Fibroblast of skin of right quadriceps (primary cell): ENCODE measurements at regions not wholly inside any gene's neighbourhood (a gene's known extent, or its start where the extent isn't known, plus 50 kb on each side); places are given as distances from the start of the nearest gene placed in this dataset.
"Not testable (repeated sequence)": the region's sequence is repeated elsewhere in the genome, so short reads cannot be mapped to it uniquely, and the experiment has no call there.

Experiments
- DNase-seq: peaks from one replicate; pipeline ENCODE4 v3.0.0-alpha.2; 2013

DNA sequence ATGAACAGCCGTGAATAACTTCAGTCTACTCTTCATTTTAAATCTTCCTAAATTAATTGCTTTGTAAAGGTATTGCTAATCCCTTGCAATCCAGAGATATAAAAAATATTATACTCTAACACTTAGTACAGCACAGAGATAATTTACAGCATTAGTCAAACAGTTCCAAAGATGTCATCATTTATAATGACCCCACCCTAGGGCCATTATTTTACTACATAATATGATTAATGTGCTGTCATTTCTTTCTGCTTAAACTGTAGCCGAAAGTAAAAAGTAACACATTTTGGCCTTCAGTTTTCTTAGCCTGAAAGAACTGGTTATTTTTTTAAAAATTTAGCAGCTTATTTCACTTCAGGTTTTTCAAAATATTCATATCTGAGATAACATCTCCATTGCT, 256.3 kb upstream of the RFC3 start:
- no peak for DNase-seq

DNA sequence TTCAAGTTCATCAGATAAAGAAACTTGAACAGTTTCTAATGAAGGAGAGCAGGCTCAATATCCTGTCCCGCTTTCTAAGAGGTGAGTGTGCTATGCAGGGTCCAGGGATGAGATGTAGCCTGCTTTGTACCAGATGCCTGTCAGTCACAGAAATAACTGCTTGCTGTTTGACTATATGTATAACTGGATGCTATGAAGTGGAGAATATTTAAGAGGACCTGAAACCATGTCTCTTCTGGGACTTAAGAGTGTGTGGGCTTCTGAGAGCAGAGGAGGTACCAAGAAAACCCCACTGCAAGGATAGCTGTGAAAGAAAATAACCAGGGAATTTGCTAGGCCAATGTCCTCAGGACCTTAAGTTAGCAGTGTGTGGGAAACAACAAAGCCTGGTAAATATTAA, 246.3 kb upstream of the RFC3 start:
- no peak for DNase-seq

DNA sequence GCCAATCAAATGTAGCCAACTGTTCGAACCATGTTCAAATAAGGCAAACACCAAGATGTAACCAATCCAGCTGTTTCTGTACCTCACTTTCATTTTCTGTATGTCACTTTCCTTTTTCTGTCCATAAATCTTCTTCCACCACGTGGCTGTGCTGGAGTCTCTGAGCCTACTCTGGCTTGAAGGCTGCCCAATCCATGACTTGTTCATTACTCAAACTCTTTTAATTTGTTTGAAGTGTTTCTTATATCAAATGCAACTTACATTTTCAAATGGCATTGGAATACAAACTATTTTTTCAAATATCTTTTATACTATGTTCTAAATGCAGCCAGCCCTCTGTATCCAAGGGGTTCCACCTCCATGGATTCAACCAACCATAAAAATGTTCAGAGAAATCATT, 245.6 kb upstream of the RFC3 start:
- DNase-seq = not testable (repeated sequence)

DNA sequence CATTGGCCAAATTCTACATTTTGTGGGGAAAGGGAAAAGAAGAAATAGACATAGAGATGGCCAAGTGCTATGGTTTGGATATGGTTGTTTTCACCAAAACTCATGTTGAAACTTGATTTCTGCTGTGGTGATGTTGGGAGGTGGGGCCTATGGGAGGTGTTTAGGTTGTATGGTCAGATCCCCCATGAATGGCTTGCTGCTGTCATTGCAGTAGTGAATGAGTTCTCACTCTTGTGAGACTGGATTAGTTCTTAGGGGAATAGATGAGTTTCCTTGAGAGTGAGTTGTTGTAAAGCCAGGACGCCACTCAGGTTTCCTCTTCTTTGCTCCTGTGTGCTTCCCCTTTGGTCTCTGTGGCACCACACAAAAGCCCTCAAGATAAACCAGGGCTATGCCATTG, 242.6 kb upstream of the RFC3 start:
- DNase-seq = no peak

DNA sequence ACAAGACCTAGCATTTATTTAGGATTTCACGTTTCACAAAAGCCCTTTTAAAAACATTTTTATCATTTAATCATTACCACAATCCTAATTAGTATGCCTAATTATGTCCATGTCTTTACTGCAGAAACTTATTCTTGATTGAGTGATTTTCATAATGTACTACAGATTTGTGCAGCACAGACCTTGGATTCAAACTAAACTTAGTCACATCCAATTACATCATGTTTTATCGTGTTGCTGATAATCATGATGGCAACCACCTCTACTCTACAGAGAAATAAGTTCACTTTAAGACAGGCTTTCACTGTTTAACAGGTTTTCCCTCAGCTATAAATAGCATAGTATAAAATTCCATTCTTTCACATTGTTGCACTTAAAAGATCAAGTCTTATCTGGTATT, 240.9 kb upstream of the RFC3 start:
- DNase-seq = no peak

DNA sequence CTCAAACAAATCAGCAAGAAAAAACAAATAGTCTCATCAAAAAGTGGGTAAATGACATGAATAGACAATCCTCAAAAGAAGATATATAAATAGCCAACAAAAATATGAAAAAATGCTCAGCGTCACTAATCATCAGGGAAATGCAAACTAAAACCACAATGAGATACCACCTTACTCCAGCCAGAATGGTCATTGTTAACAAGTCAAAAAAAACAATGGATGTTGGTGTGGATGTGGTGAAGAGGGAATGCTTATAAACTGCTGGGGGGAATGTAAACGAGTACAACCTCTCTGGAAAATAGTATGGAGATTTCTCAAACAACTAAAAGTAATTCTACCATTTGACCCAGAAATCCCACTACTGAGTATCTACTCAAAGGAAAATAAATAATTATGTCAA, 239.2 kb upstream of the RFC3 start:
- DNase-seq = no peak

DNA sequence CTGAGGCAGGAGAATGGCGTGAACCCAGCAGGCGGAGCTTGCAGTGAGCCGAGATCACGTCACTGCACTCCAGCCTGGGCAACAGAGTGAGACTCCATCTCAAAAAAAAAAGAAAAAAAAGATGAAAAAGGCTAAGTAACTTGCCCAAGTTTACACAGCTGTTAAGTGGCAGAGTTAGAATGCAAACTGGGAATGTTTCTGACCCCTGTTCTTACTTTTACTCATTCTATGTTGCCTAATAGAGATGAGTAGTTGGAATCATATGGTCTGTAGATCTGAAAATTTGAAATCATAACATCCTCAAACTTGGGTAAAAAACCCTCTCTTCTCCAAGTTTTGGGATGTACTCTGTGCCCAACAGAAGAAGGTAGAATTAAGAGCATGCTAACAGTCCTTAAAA, 235.8 kb upstream of the RFC3 start:
- DNase-seq = no peak

DNA sequence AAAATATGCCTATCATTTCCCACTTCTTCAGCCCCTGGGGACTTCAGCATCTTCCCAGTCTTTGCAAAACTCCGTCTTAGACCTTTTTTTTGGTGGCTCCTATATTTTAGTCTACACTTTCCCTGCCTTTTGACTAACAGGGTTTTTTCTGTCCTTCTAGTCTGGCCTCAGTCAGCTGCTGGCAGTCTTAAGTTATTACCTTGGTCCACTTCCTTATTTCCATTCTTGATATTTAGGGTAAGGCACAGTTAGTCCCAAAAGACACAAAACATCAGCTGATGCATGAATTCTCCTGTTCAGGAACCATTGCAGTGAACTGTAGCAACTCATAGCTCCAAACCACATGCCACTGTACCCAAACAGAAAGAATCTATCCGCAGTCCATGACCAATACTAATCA, 234.6 kb upstream of the RFC3 start:
- DNase-seq = no peak

DNA sequence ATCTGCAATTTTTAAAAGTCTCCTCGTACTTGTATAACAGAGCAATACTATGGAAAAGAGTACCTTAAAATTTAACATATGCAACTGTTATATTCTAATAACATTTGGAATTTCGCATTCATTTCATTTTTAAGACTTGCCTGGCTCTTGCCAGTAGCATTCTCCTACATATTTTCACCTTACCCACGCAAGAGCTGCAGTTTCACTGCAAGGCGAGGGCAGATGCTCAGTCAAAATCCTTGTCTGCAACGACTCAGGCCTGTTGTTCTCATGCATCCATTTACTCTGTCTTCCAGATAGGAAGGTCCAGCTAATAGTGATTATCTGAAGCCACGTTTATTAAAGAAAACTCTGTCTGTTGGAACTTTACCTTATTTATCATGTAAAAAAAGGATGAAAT, 227.0 kb upstream of the RFC3 start:
- DNase-seq = no peak

DNA sequence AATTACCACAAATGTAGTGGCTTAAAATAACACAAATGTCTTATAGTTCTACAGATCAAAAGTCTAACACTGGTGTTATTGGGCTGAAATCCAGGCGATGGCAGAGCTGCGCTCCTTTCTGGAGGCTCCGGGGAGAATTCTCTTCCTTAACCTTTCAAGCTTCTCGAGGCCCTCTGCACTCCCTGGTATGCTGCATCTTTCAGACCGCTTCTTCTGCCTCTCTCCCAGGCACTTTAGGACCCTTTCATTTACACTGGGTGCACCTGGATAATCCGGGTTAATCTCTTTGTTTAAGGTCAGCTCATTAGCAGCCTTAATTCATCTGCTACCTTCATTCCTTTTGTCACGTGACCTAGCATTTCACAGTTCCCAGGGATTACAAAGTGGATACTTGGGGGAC, 211.3 kb upstream of the RFC3 start:
- no peak for DNase-seq

DNA sequence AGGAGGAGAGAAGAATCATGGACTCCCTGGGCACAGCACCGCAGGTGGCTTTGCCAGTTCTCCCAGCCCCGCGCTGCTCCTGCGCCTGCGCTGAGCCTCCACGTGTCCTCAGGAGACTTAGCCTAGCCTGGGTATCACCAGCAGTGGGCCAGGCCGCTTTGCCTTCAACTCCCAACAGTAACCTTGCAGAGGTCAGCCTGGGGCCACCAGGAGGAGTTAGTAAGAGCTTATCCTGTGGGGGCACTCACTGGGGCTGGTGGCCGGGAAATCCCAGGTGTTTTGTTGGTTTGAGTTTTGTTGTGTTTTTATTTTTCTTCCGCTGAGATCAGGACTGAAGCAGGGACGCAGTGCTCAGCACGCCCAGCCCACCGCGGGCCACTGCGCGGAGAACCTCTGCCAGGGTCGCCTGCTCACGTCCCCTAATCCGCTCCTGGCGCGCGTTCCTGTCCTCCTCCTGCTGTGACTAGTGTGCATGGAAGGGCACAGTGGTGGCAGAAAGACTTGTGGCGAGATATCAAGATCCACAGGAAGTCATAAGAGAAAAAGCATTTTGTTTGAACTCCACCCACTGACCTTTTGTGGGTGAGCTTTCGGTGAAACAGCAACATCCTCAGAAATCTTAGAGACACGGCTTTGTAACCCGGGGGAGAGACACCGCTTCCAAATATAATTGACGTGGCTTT, 207.4 kb upstream of the RFC3 start:
- DNase-seq = no peak

DNA sequence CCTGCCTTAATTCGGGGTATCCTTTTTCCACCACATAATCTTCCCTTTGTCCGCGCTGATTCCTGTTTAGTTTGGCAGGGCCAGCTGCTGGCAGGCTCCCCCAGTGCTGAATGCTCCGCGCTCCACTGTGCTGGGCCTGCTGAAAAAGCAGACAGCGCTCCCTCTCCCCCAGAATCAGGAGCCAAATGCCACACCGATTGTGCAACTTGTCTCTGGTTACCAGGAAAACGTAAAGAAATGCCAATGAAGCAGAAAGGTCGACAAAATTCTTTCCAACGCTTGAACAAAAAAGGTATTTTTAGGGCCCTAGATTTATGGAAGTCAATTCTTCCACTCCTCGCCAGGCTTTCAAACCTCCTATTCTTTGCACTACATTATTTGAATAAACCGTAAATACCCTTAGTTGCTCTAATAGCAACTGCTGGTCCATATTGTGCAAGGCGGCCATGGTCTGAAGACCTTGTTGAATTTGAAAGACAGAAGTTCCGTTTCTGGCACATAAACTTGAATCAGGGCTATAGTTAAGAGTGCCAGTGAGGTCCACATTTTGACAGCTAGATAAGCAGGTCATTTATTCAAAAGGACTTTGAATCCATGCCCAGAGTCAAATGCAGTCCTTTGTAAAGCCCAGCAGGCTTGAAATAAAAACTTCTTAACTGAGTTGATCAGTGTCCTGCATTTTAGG, 206.7 kb upstream of the RFC3 start:
- DNase-seq = peak; percentile 14

DNA sequence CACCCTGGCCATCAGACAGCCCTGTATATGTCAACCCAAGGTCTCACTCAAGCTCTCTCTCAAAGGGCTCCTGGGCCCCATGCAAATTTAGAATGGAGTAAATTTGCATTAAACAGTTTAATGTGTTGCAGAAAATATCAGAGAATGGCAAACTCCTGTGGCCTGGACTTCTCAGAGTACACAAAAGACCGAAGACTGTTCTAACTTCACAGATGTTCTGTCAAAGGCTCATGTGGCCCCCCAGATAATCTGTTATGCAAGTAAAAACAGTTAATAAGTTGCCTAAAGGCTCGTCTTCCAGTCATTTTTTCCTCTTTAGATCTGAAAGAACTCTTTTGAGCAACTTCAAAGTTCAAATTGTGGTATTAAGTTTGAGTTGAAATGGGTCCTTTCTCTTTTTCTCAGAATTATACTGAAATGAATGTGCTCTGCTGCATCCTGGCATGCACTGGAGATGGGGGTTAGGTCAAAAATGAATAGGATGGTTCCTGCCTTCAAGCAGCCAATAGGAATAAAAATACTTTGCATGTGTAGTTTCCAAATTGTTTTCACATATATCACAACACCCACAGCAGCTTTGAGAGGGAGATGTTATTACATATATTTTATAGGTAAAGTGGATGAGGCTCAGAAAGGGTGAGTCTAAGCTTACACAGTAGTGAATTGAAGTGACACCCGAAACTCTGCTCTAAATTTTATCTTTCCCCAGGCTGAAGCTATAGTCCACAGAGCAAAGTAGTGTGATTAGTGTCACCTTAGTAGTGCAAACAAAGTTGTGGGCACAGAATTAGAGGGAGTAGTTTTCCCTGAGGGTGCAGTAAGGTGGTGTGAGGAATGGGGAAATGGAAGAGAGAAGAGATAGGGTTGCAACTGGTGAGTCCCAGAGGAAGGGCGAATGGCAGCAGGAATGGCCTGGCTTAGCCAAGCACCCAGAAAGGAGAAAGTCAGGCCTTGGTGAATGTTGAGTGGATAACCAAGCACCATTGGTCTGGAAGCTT, 205.0 kb upstream of the RFC3 start:
- no peak for DNase-seq

DNA sequence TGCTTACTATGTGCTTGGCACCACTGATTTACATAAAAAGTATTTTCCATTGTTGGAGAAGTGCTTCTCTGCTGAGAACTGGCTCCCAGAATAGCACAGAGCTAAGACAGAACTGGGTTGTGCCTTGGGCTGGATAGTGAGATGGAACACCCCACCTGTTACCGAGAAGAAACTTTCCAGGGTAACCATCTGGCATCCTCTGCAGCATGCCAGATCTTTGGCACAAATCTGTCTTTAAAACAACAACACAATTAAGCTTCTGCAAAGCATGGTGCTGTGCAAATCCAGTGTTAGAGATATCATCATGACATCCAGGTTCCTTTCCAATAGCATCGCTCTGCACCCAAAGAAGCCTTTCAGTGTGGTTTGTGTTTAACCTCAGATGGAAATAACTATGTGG, 202.5 kb upstream of the RFC3 start:
- DNase-seq = no peak

DNA sequence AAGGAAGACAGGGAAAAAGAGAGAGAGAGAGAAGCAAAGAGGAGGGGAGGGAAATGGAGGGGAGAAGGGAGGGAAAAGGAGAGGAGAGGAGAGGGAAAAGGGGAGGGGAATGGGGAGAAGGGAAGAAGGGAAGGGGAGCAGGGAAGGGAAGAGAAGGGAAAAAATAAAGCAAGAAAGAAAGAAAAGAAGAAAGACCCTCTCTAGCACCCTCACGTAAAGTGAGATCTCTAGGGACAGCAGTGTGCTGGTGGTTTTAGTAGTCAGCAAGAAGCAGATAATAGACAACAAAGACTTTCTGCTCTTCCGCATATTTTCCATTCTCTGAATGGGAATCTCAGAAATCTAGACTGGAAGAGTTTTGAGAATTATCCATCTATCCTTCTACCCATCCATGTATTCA, 201.8 kb upstream of the RFC3 start:
- no peak for DNase-seq

DNA sequence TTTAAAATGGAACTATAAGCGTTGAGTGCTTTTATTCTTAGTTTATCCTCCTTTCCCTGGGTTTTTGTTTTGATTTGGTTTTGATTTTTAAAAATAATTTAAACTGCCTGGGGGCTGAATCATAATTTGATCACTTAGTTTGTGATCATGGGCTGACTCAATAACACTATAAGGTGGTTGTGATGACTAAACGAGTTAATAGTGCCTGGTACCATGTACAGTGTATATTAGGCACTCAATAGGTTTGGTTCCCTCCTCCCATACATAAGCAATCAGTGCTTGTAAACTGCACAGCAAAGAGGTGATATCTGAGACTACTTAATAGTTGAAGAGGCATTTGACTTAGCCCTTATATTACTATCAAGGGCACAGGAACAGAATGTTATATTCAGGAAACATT, 200.9 kb upstream of the RFC3 start:
- no peak for DNase-seq

DNA sequence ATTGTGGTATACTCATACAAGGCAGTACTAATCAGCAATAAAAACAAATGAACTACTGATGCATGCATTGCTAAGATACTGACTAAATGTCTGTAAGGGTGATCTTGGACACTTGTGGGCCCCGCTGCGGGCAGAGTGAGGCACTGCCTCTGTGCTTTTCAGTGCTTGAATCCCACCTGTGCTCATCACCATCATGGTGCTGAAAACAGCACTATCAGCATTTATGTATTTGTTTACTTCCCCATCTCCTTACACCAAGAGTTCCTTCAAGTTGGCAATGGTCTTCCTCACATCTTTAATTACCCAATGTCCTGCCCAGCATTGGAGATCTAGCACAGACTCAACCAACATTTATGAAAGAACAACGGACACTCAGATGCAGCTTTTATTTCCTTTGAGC, 193.7 kb upstream of the RFC3 start:
- no peak for DNase-seq

DNA sequence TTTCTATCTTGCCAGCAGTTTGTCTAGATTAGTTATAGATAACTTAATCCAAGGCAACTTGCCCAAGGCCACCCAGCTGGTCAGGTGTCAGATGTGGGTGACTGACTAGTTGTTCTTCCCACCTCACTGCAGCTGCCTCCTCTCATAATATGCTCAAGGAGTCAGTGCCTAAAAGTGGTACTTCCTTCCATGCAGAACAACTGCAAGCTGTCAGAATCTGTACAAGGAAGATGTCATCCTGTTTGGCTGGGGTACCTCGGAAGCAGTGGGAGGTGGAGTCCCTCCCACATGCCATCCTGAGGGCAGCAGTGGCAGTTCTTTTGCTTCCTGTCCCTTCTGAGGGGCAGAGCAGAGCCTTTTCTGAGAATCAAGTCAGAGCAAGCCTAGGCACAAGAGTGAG, 193.2 kb upstream of the RFC3 start:
- DNase-seq = no peak

DNA sequence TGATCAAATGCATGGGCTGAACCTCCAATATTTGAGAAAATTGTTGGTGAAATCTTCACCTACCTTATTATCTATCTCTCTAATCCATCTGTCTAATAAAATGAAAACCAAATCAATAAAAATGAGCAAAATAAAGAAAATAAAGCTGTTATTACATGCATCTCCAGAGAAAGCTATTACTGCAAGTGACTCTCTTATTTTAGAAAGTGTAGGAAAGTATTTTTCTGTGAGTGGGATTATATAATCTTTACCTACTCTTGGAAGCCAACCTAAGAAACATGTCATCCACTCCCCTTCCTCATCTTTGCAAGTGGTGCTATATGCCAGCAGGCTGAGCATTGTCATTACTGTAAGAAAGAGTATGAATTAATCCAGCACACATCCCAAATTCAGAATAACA, 191.5 kb upstream of the RFC3 start:
- DNase-seq = no peak

DNA sequence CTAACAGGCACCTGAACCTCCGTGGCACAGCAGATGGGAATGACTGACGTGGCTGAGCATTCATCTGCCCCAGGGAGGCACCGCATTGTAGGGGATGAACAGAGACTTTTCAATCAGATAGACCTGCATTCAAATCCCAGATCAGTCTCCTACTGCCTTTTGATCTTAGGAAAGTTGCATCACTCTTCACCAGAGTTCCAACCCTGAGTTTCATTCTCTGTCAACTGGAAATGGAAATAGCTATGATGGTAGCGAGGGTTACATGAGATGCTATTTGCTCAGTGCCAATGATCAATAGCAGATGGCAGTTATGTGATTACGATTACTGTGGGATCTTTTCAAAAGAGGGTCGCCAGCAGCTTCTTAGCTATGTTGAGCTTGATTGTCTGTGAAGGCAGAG, 189.3 kb upstream of the RFC3 start:
- DNase-seq = no peak

DNA sequence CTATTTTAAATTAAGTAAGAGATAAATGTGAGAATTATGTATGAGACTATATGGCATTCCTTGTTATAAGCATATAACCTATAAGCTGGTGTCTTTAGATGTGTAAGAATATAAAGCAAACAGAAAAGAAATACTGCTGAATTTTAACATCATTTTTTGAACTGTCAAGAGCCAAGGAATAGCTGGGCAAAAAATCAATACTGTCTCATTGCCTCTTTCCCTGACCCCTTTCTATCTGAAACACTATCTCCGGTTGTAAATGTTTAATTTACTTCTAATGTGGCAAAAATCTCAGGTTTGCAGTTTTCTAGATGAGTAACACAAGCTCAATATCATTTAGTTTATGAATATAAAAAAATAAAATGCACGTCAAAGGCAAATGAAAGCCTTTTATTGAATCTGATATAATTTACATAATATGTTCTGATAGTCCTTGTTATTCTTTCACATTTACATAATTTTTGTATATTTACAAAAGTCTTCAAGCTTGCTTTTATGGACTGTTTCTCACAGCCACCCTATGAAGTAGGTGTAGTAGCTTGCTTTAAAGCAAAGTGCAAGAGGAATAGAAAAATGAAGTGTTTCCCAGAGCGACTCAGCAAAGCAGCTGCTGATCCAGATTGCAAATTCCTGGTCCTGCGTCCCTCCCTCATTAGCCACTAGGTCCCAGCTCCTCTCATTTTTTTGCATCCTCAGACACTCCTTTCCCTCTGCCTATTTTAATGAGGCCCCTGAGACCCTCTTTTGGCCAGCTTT, 188.2 kb upstream of the RFC3 start:
- no peak for DNase-seq

DNA sequence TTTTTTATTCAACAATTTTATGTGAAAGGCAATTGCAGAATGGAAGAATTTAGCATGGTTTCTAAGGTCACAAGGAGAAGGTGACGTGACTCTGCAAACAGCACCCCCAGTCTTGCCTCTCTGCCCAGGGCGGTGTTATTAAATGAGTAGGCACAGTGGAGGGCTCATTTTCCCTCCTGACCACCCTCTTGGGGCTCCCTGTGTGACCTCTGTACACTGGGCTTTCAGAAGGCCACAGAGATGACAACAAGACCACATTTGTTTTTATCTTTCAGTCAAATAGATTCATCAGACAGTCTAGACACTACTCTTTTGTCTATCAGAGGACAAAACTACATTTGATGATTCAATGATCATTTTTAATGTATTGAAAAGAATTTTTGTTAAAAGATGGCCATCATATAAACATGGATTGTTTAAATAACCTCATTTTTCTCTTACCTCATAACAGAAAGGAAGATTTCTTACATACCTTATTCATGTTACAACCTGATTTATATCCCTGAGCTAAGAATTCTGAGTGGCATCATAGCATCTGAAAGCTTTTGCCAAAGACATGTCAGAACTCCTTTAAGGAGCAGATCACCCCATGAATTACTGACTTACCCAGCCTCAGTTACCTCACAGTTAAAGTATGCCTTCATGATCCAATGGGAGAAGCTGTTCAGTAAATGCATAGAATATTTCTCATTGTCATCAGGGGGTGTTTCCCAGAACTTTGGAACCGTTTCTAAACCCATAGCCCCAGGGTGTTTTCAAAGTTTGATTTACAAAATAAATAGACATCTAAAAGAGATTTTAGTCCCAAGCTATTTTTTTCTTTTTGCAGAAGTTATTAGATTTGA, 184.0 kb upstream of the RFC3 start:
- peak; percentile 81 for DNase-seq
